Osteocyte (in vitro differentiated cells): ENCODE measurements at regions not wholly inside any gene's neighbourhood (a gene's known extent, or its start where the extent isn't known, plus 50 kb on each side); places are given as distances from the start of the nearest gene placed in this dataset.

Experiments used
- DNase-seq: peaks from one replicate; pipeline ENCODE4 v3.0.0; 2021; ENCODE audit warnings: mixed read lengths; ENCODE audit not compliant: unreplicated experiment; ENCODE audit errors: extremely low spot score
- H3K27ac Mint-ChIP-seq: one replicate; pipeline ENCODE4 v1.8.0; 2021; ENCODE audit warnings: mild to moderate bottlenecking, mixed read lengths; ENCODE audit not compliant: unreplicated experiment
- H3K27me3 Mint-ChIP-seq: one replicate; pipeline ENCODE4 v1.8.0; 2021; ENCODE audit warnings: mixed read lengths; ENCODE audit not compliant: unreplicated experiment
- H3K36me3 Mint-ChIP-seq: one replicate; pipeline ENCODE4 v1.8.0; 2021; ENCODE audit warnings: mixed read lengths; ENCODE audit not compliant: unreplicated experiment
- H3K4me1 Mint-ChIP-seq: one replicate; pipeline ENCODE4 v1.8.0; 2021; ENCODE audit warnings: mixed read lengths; ENCODE audit not compliant: unreplicated experiment
- H3K4me3 Mint-ChIP-seq: one replicate; pipeline ENCODE4 v1.8.0; 2021; ENCODE audit warnings: mild to moderate bottlenecking, moderate library complexity, mixed read lengths; ENCODE audit not compliant: unreplicated experiment
- H3K9me3 Mint-ChIP-seq: one replicate; pipeline ENCODE4 v1.8.0; 2021; ENCODE audit warnings: mixed read lengths; ENCODE audit not compliant: unreplicated experiment
- TF ChIP-seq, protein P1 (sequence below): fragments of 200-600 bp; sonication (generic); IDR thresholded peaks from 2 replicates; pipeline ENCODE4 v1.5.0; 2021; ENCODE audit warnings: antibody characterized with exemption, mild to moderate bottlenecking, moderate library complexity

DNA sequence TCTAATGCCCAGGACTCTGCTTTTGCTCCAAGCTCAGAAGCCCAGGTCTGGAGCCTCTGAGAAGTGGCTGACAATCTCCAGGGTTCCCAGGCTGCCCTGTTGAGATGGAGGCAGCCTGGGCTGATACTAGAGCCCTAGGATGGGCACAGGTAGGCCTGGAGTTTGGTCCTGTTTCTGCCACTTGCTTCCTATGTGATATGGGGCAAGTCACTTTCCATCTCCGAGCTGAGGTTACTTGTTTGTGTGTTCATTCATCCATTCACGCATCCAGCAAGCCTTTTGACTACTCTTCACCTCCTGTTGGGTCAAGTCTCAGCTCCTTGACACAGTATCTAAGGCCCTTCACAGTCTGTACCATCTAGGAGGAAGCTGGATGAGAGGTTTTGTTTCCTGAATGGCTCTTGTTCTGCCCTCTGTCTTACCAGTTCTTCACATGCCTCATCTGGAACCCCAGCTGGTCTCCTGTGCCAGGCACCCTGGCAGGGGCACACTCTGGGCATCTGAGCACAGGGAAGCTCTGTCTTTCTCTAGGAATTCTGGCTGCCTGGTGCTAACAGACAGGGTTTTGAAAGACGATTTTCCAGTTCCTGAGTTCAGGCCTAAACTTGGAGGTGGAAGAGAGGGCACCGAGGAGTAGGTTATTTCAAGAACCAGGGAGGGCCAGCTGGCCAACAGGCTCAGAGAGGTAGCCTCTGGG, 53.2 kb upstream of the AMPD3 start:
- no peak for DNase-seq
- peaks cover 37% of the 10 kb centered on the region for H3K4me1 Mint-ChIP-seq
- TF ChIP-seq, protein P1, sequence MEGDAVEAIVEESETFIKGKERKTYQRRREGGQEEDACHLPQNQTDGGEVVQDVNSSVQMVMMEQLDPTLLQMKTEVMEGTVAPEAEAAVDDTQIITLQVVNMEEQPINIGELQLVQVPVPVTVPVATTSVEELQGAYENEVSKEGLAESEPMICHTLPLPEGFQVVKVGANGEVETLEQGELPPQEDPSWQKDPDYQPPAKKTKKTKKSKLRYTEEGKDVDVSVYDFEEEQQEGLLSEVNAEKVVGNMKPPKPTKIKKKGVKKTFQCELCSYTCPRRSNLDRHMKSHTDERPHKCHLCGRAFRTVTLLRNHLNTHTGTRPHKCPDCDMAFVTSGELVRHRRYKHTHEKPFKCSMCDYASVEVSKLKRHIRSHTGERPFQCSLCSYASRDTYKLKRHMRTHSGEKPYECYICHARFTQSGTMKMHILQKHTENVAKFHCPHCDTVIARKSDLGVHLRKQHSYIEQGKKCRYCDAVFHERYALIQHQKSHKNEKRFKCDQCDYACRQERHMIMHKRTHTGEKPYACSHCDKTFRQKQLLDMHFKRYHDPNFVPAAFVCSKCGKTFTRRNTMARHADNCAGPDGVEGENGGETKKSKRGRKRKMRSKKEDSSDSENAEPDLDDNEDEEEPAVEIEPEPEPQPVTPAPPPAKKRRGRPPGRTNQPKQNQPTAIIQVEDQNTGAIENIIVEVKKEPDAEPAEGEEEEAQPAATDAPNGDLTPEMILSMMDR, result no peak
- H3K27ac Mint-ChIP-seq, result peak overlapping the region; percentile 82
- no peaks in the 10 kb centered on the region for H3K9me3 Mint-ChIP-seq
- H3K4me3 Mint-ChIP-seq, result no peak overlapping the region
- no peaks in the 10 kb centered on the region for H3K36me3 Mint-ChIP-seq
- H3K27me3 Mint-ChIP-seq, result no peaks in the 10 kb centered on the region
